Gastroesophageal sphincter (tissue), 3 donors: ENCODE measurements at regions not wholly inside any gene's neighbourhood (a gene's known extent, or its start where the extent isn't known, plus 50 kb on each side); places are given as distances from the start of the nearest gene placed in this dataset.

Experiments used
- POLR2A ChIP-seq, 2 donors: fragments of 450-650 bp; IDR thresholded peaks; one replicate each; pipeline ENCODE4 v1.6.1; 2017; ENCODE audit warnings: antibody characterized with exemption in 2 of 2, mild to moderate bottlenecking in 2 of 2, moderate library complexity in 1 of 2
- TF ChIP-seq, protein P1 (sequence below), 4 experiments: fragments of 200-600 bp in 2 of 4; fragments of 450-650 bp in 2 of 4; sonication (generic) in 1 of 4; IDR thresholded peaks; one replicate each; pipeline ENCODE4 v1.5.1; 2017 to 2019; ENCODE audit warnings: antibody characterized with exemption in 4 of 4, mild to moderate bottlenecking in 2 of 4, moderate library complexity in 2 of 4

DNA sequence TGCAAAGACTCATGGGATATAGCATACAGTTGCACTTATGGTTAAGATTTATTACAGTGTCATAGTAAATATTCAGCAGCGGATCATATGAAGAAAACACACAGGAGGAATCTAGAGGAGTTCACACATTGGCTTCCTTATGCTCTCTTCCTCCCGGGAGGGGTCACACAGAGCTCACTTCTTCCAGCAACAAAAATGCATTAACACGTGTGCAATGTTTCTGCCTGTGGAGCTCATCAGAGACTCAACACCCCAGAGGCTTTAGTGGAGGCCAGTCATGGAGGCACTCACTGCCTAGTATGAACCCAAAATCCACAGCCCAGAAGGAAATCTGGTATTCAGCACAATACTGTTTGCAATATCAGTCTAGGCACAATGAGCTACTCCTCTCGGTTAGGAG, 202.8 kb upstream of the PRSS1 start:
- TF ChIP-seq, protein P1, sequence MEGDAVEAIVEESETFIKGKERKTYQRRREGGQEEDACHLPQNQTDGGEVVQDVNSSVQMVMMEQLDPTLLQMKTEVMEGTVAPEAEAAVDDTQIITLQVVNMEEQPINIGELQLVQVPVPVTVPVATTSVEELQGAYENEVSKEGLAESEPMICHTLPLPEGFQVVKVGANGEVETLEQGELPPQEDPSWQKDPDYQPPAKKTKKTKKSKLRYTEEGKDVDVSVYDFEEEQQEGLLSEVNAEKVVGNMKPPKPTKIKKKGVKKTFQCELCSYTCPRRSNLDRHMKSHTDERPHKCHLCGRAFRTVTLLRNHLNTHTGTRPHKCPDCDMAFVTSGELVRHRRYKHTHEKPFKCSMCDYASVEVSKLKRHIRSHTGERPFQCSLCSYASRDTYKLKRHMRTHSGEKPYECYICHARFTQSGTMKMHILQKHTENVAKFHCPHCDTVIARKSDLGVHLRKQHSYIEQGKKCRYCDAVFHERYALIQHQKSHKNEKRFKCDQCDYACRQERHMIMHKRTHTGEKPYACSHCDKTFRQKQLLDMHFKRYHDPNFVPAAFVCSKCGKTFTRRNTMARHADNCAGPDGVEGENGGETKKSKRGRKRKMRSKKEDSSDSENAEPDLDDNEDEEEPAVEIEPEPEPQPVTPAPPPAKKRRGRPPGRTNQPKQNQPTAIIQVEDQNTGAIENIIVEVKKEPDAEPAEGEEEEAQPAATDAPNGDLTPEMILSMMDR (IDR thresholded peaks at IDR 0.05): no peak
- TF ChIP-seq POLR2A (IDR thresholded peaks at IDR 0.05): no peak
